ENCODE measurements at regions not wholly inside any gene's neighbourhood (a gene's known extent, or its start where the extent isn't known, plus 50 kb on each side); places are given as distances from the start of the nearest gene placed in this dataset.

- H4K20me1 ChIP-seq (ENCODE audit: insufficient read depth, low read length): no peaks in the 10 kb centered on the region
- H3F3A ChIP-seq (ENCODE audit: insufficient read depth, low read length): no peaks in the 10 kb centered on the region
- no peaks in the 10 kb centered on the region for H3K36me3 ChIP-seq (replicated peaks; ENCODE audit: insufficient read depth, low read length)
- H2AFZ ChIP-seq (ENCODE audit: low read length): no peak overlapping the region
- no peaks in the 10 kb centered on the region for H3K9me2 ChIP-seq (replicated peaks; ENCODE audit: insufficient read depth, low read length)
- no peak overlapping the region for H3K4me3 ChIP-seq (ENCODE audit: low read length)
- no peaks in the 10 kb centered on the region for H3K4me1 ChIP-seq (ENCODE audit: low read length)
- no peak overlapping the region for H3K27ac ChIP-seq (ENCODE audit: low read length)
- H3K9me3 ChIP-seq (replicated peaks; ENCODE audit: insufficient read depth, low read length): no peaks in the 10 kb centered on the region
- DNase-seq: no peak
- TF ChIP-seq CTCF (IDR thresholded peaks at IDR 0.05; ENCODE audit: low read length): no peak
- H3K79me2 ChIP-seq (ENCODE audit: low read length): no peaks in the 10 kb centered on the region
- H3K4me2 ChIP-seq (ENCODE audit: low read depth, low read length): no peak overlapping the region
- H3K27me3 ChIP-seq (replicated peaks; ENCODE audit: insufficient read depth, low read length): no peaks in the 10 kb centered on the region
- no peak overlapping the region for H3K9ac ChIP-seq (ENCODE audit: low read length)
These were observed 176.8 kb downstream of the ISL1 start for GRCh38 chr5:51559921-51560658.

- Histone ChIP-seq H3K4me1 (ENCODE audit: low read length) (no peaks in the 10 kb centered on the region), H2AFZ (ENCODE audit: low read length) (no peak overlapping the region), H3K79me2 (ENCODE audit: low read length) (no peaks in the 10 kb centered on the region), H3K9me3 (replicated peaks; ENCODE audit: insufficient read depth, low read length) (no peaks in the 10 kb centered on the region), H3K27ac (ENCODE audit: low read length) (no peak overlapping the region), H3K4me2 (ENCODE audit: low read depth, low read length) (no peak overlapping the region), H3K9me2 (replicated peaks; ENCODE audit: insufficient read depth, low read length) (no peaks in the 10 kb centered on the region), H3K36me3 (replicated peaks; ENCODE audit: insufficient read depth, low read length) (no peaks in the 10 kb centered on the region), H3K4me3 (ENCODE audit: low read length) (no peak overlapping the region), H4K20me1 (ENCODE audit: insufficient read depth, low read length) (no peaks in the 10 kb centered on the region), H3K9ac (ENCODE audit: low read length) (no peak overlapping the region), H3K27me3 (replicated peaks; ENCODE audit: insufficient read depth, low read length) (no peaks in the 10 kb centered on the region), H3F3A (ENCODE audit: insufficient read depth, low read length) (no peaks in the 10 kb centered on the region)
- TF ChIP-seq EZH2 (optimal IDR thresholded peaks at IDR 0.05; ENCODE audit: low read depth, low read length): no peak
- DNase-seq: no peak
These were observed 183.7 kb downstream of the ISL1 start for GRCh38 chr5:51566953-51567352.

GRCh38 chr5:51567636-51568035, 184.4 kb downstream of the ISL1 start:
- no peaks in the 10 kb centered on the region for H4K20me1 ChIP-seq (ENCODE audit: insufficient read depth, low read length)
- H3K9me2 ChIP-seq (replicated peaks; ENCODE audit: insufficient read depth, low read length): no peaks in the 10 kb centered on the region
- H3K4me1 ChIP-seq (ENCODE audit: low read length): no peaks in the 10 kb centered on the region
- H3F3A ChIP-seq (ENCODE audit: insufficient read depth, low read length): no peaks in the 10 kb centered on the region
- no peak for DNase-seq
- H3K4me3 ChIP-seq (ENCODE audit: low read length): no peak overlapping the region
- H3K79me2 ChIP-seq (ENCODE audit: low read length): no peaks in the 10 kb centered on the region
- H3K9ac ChIP-seq (ENCODE audit: low read length): no peak overlapping the region
- no peak overlapping the region for H3K27ac ChIP-seq (ENCODE audit: low read length)
- H3K9me3 ChIP-seq (replicated peaks; ENCODE audit: insufficient read depth, low read length): no peaks in the 10 kb centered on the region
- no peak overlapping the region for H3K4me2 ChIP-seq (ENCODE audit: low read depth, low read length)
- TF ChIP-seq EZH2 (optimal IDR thresholded peaks at IDR 0.05; ENCODE audit: low read depth, low read length) (no peak), EZH2phosphoT487 (IDR thresholded peaks at IDR 0.05; ENCODE audit: low read length) (no peak), CTCF (IDR thresholded peaks at IDR 0.05; ENCODE audit: low read length) (no peak)
- H3K36me3 ChIP-seq (replicated peaks; ENCODE audit: insufficient read depth, low read length): no peaks in the 10 kb centered on the region
- no peaks in the 10 kb centered on the region for H3K27me3 ChIP-seq (replicated peaks; ENCODE audit: insufficient read depth, low read length)
- no peak overlapping the region for H2AFZ ChIP-seq (ENCODE audit: low read length)

- Histone ChIP-seq H3K36me3 (replicated peaks; ENCODE audit: insufficient read depth, low read length) (no peaks in the 10 kb centered on the region), H3K27me3 (replicated peaks; ENCODE audit: insufficient read depth, low read length) (no peaks in the 10 kb centered on the region), H3K9ac (ENCODE audit: low read length) (no peak overlapping the region), H3K4me1 (ENCODE audit: low read length) (no peaks in the 10 kb centered on the region), H4K20me1 (ENCODE audit: insufficient read depth, low read length) (no peaks in the 10 kb centered on the region), H3K4me2 (ENCODE audit: low read depth, low read length) (no peak overlapping the region), H3K4me3 (ENCODE audit: low read length) (no peak overlapping the region), H3K9me3 (replicated peaks; ENCODE audit: insufficient read depth, low read length) (no peaks in the 10 kb centered on the region), H3K9me2 (replicated peaks; ENCODE audit: insufficient read depth, low read length) (no peaks in the 10 kb centered on the region), H3F3A (ENCODE audit: insufficient read depth, low read length) (no peaks in the 10 kb centered on the region), H3K27ac (ENCODE audit: low read length) (no peak overlapping the region), H3K79me2 (ENCODE audit: low read length) (no peaks in the 10 kb centered on the region), H2AFZ (ENCODE audit: low read length) (no peak overlapping the region)
- DNase-seq: no peak
- TF ChIP-seq CTCF (IDR thresholded peaks at IDR 0.05; ENCODE audit: low read length) (no peak), EZH2phosphoT487 (IDR thresholded peaks at IDR 0.05; ENCODE audit: low read length) (no peak), EZH2 (optimal IDR thresholded peaks at IDR 0.05; ENCODE audit: low read depth, low read length) (no peak)
These were observed 190.6 kb downstream of the ISL1 start for GRCh38 chr5:51573835-51574234.
